HG03432 (cell line): ENCODE measurements at regions not wholly inside any gene's neighbourhood (a gene's known extent, or its start where the extent isn't known, plus 50 kb on each side); places are given as distances from the start of the nearest gene placed in this dataset.
A peak's percentile ranks its signal among the peaks of the same experiment; 100 is the strongest.

Source experiments
- ATAC-seq: cut with Tn5 transposase; IDR thresholded peaks from one replicate; pipeline ENCODE4 v1.9.1; 2021; ENCODE audit warnings: mild to moderate bottlenecking, moderate library complexity; ENCODE audit not compliant: unreplicated experiment

- no peak for ATAC-seq
Observed at GRCh38 chr2:129135017-129135416, 816.3 kb upstream of the HS6ST1 start.

DNA sequence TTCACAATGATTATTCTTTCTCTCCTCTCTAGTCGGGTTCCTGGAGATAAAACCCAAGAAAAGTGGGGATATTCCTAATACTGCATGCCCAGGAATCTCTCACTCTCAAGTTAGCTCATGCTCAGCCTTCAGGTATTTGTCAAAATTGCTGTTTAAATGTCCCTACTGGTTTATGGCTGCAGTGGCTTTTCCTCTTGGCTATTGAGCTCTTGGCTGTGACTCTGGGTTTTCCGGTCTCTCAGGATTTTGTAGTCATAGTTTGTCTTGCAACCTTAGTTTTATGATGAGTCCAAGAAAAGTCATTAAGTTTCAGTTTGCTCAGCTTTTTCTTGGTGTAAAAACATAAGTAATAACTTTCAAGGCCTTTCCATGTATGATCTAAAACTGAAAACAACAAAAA, 820.7 kb upstream of the HS6ST1 start:
- ATAC-seq = no peak

GRCh38 chr2:129142465-129142864, 823.8 kb upstream of the HS6ST1 start:
- no peak for ATAC-seq

GRCh38 chr2:129144082-129144791, 825.6 kb upstream of the HS6ST1 start:
- no peak for ATAC-seq

DNA sequence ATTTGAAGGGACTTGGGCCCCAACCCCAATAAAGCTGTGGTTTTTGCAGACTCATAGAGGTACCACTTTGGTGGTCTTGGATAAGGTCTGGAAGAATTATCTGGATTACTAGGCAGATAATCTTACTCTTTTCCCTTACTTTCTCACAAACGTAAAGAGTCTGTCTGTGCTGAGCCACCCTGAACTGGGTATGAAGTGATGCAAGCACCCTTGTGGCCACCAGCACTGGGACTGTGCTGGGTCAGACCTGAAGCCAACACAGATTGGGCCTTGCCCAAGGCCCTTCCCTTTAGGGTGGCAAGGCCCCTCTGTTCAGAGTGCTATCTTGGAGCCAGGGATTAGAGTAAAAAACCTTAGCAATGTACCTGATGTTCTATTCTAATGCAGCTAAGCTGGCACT, 827.0 kb upstream of the RAB6C start:
- ATAC-seq = no peak

DNA sequence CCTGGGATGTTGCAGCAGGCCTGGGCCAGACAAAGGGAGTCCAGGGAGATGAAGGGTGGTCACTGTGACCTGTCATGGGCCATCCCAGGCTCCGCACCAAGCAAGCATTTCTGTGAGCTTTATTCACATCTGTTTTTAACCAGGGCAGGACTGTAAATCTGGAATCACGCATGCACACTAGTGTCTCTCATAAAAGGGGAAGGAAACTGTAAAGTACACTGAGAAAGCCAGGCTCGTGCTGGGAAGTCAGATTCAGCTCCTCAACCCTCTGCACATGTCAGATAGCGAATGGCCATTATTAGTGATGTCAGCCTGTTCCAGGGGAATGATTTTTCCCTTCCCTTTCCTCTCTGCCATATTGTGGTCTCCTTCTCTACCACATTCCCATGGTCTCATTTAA, 818.6 kb upstream of the RAB6C start:
- no peak for ATAC-seq

GRCh38 chr2:129164220-129164949, 815.1 kb upstream of the RAB6C start:
- ATAC-seq = no peak

DNA sequence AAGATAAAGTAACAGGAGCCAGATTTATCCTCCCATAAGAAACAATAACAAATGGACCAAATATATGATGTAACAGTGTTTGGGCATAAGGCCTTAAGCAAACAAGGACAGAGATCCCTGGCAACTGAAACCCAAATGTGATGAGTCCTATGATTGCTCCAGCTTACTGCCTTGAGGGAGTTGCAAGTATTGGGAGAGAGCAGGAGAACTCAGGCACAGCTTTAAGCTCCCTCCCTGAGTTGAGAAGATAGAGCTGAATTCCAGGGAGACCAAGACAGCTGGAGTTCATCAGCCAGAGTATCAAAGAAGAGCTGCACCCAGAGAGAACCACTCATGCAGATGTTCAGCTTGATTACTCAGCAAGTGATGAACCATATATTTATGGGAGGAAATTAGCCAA, 814.5 kb upstream of the RAB6C start:
- no peak for ATAC-seq

DNA sequence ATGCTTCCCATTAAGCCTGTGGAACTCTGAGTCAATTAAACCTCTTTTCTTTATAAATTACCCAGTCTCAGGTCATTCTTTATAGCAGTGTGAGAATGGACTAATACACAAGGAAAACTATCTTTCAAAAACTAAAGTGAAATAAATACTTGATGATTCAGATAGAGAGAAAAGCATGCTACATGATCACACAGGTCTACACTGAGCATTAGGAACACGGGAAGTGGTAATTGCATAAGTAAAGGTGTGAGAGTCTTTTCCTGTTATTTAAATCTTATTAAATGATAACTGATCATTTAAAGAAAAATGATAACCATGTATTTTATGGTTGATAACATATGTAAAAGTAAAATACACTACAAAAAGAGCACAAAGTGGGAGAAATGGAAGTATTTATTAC, 812.0 kb upstream of the RAB6C start:
- no peak for ATAC-seq

DNA sequence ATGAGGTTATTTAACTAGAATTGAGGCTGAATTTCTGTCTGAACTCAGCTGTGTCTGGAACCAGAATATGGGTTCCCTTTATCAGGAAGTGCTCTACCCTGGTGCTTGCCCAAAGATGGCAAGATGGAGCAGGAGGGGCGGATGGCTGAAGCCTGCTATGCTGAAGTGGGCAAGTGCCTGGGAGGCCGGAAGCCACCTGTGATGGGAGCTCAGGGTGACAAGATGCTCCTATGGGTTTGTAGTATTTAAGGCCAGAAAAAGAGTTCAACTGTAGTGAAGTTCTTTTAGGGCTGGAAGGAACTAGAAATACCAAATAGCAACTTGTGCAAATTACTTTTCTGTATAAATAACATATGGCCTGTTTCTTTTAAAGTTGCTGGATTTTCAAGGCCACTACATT, 808.9 kb upstream of the RAB6C start:
- no peak for ATAC-seq

DNA sequence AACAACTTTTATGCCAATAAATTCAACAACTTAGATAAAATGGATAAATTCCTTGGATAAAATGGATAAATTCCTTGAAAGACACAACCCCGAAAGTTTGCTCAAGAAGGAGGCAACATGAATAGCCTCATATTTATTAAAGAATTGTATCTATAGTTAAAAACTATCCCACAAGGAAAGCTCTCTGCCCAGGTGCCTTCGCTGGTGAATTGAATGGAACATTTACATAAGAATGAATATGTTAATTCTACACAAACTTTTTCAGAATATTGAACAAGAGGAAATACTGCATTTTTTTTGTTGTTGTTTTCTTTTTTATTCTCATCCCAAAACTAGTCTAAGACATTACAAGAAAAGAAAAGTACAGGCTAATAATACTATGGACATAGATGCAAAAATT, 805.3 kb upstream of the RAB6C start:
- ATAC-seq = no peak

DNA sequence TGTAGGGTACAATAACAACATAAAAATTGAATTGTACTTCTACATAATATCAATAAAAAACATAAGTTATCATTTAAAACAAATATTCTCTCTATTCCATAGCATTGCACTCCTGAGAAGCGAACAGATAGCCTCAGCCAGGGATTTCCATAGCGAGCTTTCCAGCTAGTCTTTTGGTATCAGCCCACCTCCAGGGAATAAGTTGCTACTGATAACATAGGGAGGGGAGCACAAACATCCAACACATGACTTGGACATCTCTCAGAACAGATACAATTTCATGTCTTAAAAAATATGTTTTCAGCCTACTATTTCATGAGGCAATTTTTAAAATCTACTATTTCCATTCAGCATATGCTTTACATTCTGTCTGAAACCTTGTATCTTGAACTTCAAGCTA, 804.4 kb upstream of the RAB6C start:
- ATAC-seq = no peak

DNA sequence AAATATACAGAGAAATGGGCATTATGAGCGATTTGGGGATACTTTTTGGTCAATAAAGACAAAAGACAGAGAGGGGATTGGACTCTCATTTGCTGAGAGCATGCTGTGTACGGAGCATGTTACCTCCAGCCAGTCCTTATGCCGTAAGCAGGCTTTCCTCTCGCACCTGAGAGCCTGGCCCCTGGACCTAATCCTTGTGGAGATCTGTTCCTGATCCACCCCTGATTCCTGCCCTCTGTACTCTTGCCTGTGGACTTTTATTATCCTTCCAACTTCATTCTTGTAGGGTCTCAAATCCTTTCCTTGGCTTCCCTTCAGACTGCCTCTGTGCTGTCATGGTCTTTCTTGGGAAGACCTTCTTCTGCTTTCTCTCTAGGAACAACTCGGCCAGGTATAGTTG, 803.1 kb upstream of the RAB6C start:
- no peak for ATAC-seq

DNA sequence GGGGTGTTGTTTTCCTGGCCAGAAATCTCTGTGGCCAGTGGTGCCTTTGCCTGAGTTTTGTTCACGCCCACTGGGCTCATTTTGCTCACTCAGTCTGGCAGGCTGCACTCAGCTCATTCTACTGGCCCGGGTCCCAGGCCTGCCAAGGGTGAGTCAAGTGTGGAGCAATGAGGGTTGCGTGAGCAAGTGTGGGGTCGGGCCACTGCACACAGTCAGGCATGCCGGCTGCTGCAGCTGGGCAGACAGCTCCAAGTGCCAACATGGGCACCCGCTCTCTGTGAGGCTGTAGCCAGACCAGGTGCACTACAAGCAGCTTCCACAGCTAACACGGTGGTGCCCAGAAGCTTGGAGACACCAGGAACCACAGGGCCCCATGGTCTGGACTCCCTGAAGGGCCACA, 801.1 kb upstream of the RAB6C start:
- no peak for ATAC-seq

GRCh38 chr2:129179199-129179598, 800.3 kb upstream of the RAB6C start:
- ATAC-seq = no peak

- no peak for ATAC-seq
Observed at GRCh38 chr2:129180124-129180716, 799.2 kb upstream of the RAB6C start.

DNA sequence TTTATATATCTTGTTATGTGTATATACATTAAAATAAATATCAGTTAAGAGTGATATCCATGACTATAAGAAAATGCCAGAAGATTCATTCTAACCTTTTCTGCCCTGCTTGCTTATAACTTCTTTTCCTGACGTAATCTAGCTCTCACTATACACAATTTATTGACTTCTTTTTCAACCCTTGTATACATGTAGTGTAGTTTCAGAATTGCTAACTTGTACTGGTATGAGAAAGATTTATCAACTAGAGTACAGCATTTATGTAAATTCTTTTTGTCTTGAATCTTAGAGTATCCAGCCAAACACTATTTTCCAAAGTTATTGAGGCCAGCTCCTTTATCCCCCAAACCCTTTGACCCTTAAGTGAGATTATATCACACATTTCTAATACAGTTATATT, 798.0 kb upstream of the RAB6C start:
- ATAC-seq = peak; percentile 60

- ATAC-seq = no peak
Observed at GRCh38 chr2:129181963-129182362, 797.5 kb upstream of the RAB6C start.

DNA sequence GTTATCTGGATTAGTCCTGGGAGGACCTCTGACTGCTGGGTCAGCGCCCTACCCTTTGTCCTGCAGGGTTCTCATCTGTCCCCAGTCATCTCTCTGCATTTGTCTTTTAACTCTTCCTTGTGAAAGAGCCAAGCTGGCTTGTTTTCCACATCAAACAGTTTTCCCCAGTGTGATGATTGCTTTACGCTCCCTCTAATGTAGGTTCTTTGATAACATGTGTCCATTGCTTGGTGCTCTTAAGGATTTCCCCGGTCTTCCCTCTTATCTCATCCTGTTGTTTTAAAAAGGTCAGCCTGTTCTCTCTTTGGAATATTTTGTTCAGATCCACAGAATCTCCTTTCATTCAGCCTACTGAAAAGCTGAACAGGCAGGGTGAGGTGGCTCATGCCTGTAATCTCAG, 792.1 kb upstream of the RAB6C start:
- ATAC-seq = no peak

DNA sequence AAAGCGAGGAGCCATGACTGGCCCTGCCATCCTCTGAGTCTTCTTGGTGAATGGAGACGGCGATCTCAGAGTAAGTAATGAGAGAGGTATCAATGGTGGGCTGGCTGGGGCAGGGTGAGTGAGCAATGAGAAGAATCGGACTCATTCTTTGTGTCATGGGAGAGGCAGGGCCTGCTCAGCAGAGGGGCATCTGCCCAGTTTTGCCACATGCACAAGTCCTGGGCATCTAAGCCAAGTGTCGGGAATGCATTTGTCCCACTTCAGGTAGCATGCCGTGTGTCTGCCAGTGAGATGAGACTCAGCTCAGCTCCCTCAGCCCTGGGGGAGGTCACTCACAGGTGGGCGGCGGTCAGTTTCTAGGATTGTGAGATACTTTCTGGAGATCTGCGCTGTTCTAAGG, 791.0 kb upstream of the RAB6C start:
- no peak for ATAC-seq

DNA sequence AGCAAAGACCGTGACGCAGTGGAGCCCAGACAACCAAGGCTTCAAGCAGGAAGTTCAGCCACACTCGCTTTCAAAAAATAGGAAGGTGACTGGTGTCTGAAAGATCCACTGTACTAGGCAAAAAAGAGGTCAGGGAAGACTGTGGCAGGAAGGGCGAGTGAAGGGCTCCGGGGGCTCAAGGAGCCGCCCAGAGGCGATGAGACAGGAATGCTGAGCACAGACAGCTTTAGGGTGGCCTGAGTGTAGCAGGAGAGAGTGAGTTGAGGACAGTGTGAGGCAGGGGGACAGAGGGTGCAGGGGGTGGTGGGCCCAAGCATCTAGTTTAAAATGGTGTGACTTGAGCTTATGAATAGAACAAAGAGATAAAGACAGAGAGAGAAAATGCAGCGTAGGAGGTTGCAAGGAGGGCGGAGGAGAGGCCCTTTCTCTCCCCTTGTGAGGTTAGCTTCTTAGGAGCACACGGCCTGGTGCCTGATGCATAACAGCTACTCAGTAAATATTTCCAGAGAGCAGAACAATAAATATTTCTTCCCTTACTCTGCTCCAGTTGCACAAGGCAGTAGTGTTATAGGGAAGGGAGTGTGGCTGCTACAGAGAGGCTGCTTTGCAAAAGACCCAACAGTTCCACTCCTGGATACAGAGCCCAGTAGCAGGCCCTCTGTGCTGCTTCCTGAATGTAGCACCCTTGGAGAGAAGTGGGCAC, 789.7 kb upstream of the RAB6C start:
- ATAC-seq = no peak

DNA sequence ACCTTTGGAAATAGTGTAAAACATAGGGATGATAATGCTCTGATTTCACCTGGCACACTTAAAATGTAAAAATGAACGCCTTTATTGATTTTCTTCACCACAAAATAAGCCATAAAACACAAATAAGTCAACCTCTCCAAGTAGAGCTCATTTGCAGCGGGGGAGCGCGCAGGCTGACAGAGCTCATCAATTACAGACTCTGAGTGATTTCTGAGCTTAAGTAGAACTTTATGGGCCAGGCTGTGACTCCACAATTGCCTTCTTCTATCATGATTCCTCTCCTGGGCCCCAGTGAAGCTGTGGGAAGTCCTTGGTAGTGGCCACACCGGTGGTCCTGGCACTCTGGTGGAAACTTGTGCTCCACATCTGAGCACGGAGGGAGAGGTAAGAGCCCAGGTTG, 789.0 kb upstream of the RAB6C start:
- no peak for ATAC-seq
